Prostate gland (tissue), 2 donors: ENCODE measurements at regions not wholly inside any gene's neighbourhood (a gene's known extent, or its start where the extent isn't known, plus 50 kb on each side); places are given as distances from the start of the nearest gene placed in this dataset.

ENCODE experiments used
- DNase-seq: peaks from one replicate; pipeline ENCODE4 v3.0.0-alpha.2; 2019; ENCODE audit warnings: low spot score
- H3K27ac ChIP-seq, 2 donors: fragments of 200-600 bp; sonication (generic); 2 replicates each; pipeline ENCODE4 v1.5.1; 2017 to 2019
- H3K27me3 ChIP-seq: fragments of 200-600 bp; sonication (generic); replicated peaks from 2 replicates; pipeline ENCODE4 v1.5.1; 2019; ENCODE audit not compliant: insufficient read depth
- H3K36me3 ChIP-seq, 2 donors: fragments of 200-600 bp; sonication (generic); 1 replicate in 1 of 2; 2 replicates in 1 of 2; pipeline versions ENCODE4 v1.5.1 to v1.8.1; 2017 to 2019
- H3K4me1 ChIP-seq: fragments of 200-600 bp; sonication (generic); replicated peaks from 2 replicates; pipeline ENCODE4 v1.5.1; 2019
- H3K4me3 ChIP-seq, 2 donors: fragments of 200-600 bp; sonication (generic); 2 replicates each; pipeline ENCODE4 v1.5.1; 2017 to 2019
- H3K9me3 ChIP-seq: fragments of 200-600 bp; sonication (generic); 2 replicates; pipeline ENCODE4 v1.5.1; 2017
- CTCF ChIP-seq, 4 experiments: fragments of 200-600 bp in 2 of 4; fragments of 450-650 bp in 2 of 4; sonication (generic) in 2 of 4; IDR thresholded peaks; 1 replicate in 3 of 4; 2 replicates in 1 of 4; pipeline ENCODE4 v1.5.1; 2016 to 2019; ENCODE audit warnings: antibody characterized with exemption in 4 of 4, mild to moderate bottlenecking in 2 of 4, moderate library complexity in 2 of 4
- POLR2A ChIP-seq: fragments of 450-650 bp; IDR thresholded peaks from one replicate; pipeline ENCODE4 v1.6.1; 2016; ENCODE audit warnings: antibody characterized with exemption, mild to moderate bottlenecking
- POLR2AphosphoS5 ChIP-seq: sonication (generic); formaldehyde crosslinking; IDR thresholded peaks from one replicate; pipeline ENCODE4 v1.6.1; 2017; ENCODE audit warnings: antibody characterized with exemption
- WGBS: methylation state at CpG from one replicate; pipeline ENCODE4 v1.1.5; 2018; 5-methylcytosine and 5-hydroxymethylcytosine counted together
- intact Hi-C: fragments of 100-400 bp; cut with DNase I; formaldehyde crosslinking; loops from one replicate; pipeline ENCODE4 v1.14.2; 2022

- H3K27me3 ChIP-seq = no peaks in the 10 kb centered on the region
- intact Hi-C loops = no loop called here
- no peak overlapping the region for H3K27ac ChIP-seq
- TF ChIP-seq POLR2AphosphoS5 = no peak
- no peak for TF ChIP-seq CTCF (IDR thresholded peaks at IDR 0.05)
- TF ChIP-seq POLR2A = no peak
- H3K9me3 ChIP-seq = no peaks in the 10 kb centered on the region
- DNase-seq = no peak
- H3K36me3 ChIP-seq = no peaks in the 10 kb centered on the region
- no peak overlapping the region for H3K4me3 ChIP-seq
- no peaks in the 10 kb centered on the region for H3K4me1 ChIP-seq
These were observed 1424.9 kb upstream of the PCDH7 start for GRCh38 chr4:29295280-29295679.

- intact Hi-C loops = no loop called here
- no peaks in the 10 kb centered on the region for H3K9me3 ChIP-seq
- no peaks in the 10 kb centered on the region for H3K27me3 ChIP-seq
- no peak overlapping the region for H3K4me3 ChIP-seq
- DNase-seq = no peak
- H3K4me1 ChIP-seq = no peaks in the 10 kb centered on the region
- TF ChIP-seq POLR2AphosphoS5 (no peak), CTCF (IDR thresholded peaks at IDR 0.05) (no peak), POLR2A (no peak)
- H3K27ac ChIP-seq = no peak overlapping the region
- WGBS = 60% methylated on average over 3 of the region's 3 CpGs
- no peaks in the 10 kb centered on the region for H3K36me3 ChIP-seq
These were observed 1415.6 kb upstream of the PCDH7 start for GRCh38 chr4:29304595-29304994.

- Histone ChIP-seq H3K9me3 (no peaks in the 10 kb centered on the region), H3K4me1 (no peaks in the 10 kb centered on the region), H3K4me3 (no peak overlapping the region), H3K36me3 (no peaks in the 10 kb centered on the region), H3K27me3 (no peaks in the 10 kb centered on the region), H3K27ac (no peak overlapping the region)
- intact Hi-C loops = no loop called here
- no peak for DNase-seq
- TF ChIP-seq POLR2AphosphoS5 (no peak), POLR2A (no peak), CTCF (IDR thresholded peaks at IDR 0.05) (no peak)
These were observed 1412.9 kb upstream of the PCDH7 start for GRCh38 chr4:29307256-29307655.

- TF ChIP-seq CTCF (IDR thresholded peaks at IDR 0.05) (no peak), POLR2A (no peak), POLR2AphosphoS5 (no peak)
- no peaks in the 10 kb centered on the region for H3K27me3 ChIP-seq
- H3K36me3 ChIP-seq = no peaks in the 10 kb centered on the region
- intact Hi-C loops = no loop called here
- H3K4me1 ChIP-seq = no peaks in the 10 kb centered on the region
- WGBS = 100% methylated on average over 1 of the region's 1 CpG
- H3K9me3 ChIP-seq = no peaks in the 10 kb centered on the region
- DNase-seq = no peak
- no peak overlapping the region for H3K4me3 ChIP-seq
- no peak overlapping the region for H3K27ac ChIP-seq
These were observed 1412.4 kb upstream of the PCDH7 start for GRCh38 chr4:29307755-29308154.

- TF ChIP-seq POLR2AphosphoS5 = no peak
- 74% methylated on average over 3 of the region's 3 CpGs for WGBS
- intact Hi-C loops = no loop called here
- H3K27me3 ChIP-seq = no peaks in the 10 kb centered on the region
- no peaks in the 10 kb centered on the region for H3K4me1 ChIP-seq
- no peak for DNase-seq
- no peaks in the 10 kb centered on the region for H3K9me3 ChIP-seq
- no peak overlapping the region for H3K27ac ChIP-seq
- no peaks in the 10 kb centered on the region for H3K36me3 ChIP-seq
- no peak overlapping the region for H3K4me3 ChIP-seq
These were observed 1411.1 kb upstream of the PCDH7 start for GRCh38 chr4:29309050-29309449.

GRCh38 chr4:29310252-29310651 lies 1409.9 kb upstream of the PCDH7 start:
- no peaks in the 10 kb centered on the region for H3K36me3 ChIP-seq
- H3K4me3 ChIP-seq = no peak overlapping the region
- H3K27ac ChIP-seq = no peak overlapping the region
- no peaks in the 10 kb centered on the region for H3K27me3 ChIP-seq
- DNase-seq = no peak
- H3K4me1 ChIP-seq = no peaks in the 10 kb centered on the region
- TF ChIP-seq POLR2AphosphoS5 (no peak), POLR2A (no peak), CTCF (IDR thresholded peaks at IDR 0.05) (no peak)
- H3K9me3 ChIP-seq = no peaks in the 10 kb centered on the region
- intact Hi-C loops = no loop called here
